CD4-positive, alpha-beta T cell treated with Interleukin-4 for 1 hour (primary cell): ENCODE measurements at regions not wholly inside any gene's neighbourhood (a gene's known extent, or its start where the extent isn't known, plus 50 kb on each side); places are given as distances from the start of the nearest gene placed in this dataset.

Experiments used
- DNase-seq, 2 donors: peaks; one replicate each; pipeline ENCODE4 v3.0.0-alpha.2; 2020 to 2022

GRCh38 chr7:136664537-136664936 lies 203.9 kb upstream of the CHRM2 start:
- no peak for DNase-seq

DNA sequence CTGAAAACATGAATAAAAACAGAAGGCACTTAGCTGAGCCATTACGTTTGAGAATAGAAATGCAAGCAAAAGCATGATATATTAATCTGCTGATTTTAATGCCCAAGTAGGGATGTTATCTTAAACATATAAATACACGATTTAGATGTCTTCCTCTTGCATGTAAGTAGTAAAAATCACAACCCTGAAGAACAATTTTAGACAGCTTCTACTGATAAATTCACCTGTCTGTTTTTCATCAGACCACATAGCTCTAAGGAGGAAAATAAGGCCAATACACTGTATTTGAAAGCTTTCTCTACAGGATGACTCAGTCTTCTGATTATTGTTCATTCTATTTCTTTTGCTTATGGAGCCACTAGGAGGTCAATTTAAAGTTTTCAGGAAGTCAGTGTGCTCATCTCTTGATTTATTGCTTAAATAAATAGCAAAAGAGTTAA lies 210.9 kb upstream of the CHRM2 start:
- no peak for DNase-seq

DNA sequence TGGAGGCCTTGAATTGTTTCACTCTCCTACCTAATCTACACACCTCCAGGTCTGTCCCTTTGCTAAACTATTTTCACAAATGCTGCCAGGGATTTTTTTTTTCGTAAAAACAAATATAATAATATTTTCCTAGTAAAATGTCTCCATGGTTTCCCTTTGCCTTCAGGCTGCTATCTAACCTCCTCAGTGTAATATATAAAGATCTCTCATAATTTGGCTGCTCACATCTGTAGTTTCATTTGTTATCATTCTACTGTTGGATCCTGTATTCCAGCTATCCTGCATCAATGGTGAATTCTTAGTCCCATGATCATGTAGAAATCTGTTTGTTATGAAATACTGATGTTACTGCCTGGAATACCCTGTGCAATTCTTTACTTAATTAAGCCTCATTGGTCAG lies 211.9 kb upstream of the CHRM2 start:
- DNase-seq = no peak

- DNase-seq = no peak
Measured at GRCh38 chr7:136655414-136655813, 213.0 kb upstream of the CHRM2 start.

- no peak for DNase-seq
Measured at GRCh38 chr7:136654406-136654805, 214.0 kb upstream of the CHRM2 start.

DNA sequence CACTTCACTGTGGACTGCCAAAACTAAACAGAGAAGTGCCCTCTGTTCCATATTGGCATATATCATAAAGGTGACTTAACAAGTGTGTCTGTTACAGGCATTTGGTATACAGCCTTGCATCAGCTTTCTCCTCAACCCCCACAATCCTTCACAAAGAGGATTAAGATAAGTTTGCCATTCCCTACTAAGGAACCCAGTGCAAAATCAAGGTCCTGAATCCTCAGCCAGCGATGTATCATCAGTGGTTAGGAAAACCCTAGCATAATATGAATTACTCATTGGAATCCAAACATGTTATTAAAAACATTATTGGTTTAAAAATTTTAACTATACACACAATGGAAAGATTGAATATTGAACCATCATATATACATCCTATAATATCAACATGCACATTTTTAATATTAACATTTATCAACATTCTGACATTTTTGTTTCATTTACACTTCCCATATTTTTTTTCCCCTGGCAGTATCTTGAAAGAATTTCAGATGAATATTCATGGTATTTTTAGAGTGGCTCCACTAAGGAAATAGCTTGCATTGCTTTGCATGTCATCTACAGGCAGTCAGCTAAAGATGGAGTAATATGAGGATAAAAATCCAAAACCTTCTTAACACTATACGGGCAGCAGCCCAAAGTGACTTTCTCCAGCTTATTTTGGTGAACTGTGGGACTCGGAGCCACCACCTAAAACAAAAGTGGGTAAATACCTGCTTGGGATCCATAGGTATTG lies 215.6 kb upstream of the CHRM2 start:
- DNase-seq = no peak

DNA sequence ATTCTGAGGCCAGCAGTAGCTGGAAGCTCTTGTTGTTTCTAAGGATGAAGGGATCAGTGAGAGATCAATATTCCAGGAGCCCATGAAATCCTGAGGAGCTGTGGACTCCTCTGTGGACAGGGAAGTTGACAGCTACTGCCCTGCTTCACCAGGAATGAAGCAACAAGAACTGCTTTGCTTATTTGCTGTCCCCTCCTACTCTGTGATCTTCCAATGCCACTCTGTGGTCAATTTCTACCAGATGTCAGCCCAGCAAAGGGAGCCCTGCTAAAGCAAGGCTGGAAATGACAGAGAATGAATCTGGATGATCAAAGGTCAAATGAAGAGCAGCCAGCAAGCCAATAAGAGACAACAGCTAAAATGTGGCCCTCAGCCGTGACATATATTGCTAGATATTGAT lies 227.5 kb upstream of the CHRM2 start:
- DNase-seq = no peak

GRCh38 chr7:136637813-136638212 lies 230.6 kb upstream of the CHRM2 start:
- no peak for DNase-seq

- no peak for DNase-seq
Measured at GRCh38 chr7:136635751-136636150, 232.7 kb upstream of the CHRM2 start.

GRCh38 chr7:136618818-136619217 lies 249.6 kb upstream of the CHRM2 start:
- no peak for DNase-seq

DNA sequence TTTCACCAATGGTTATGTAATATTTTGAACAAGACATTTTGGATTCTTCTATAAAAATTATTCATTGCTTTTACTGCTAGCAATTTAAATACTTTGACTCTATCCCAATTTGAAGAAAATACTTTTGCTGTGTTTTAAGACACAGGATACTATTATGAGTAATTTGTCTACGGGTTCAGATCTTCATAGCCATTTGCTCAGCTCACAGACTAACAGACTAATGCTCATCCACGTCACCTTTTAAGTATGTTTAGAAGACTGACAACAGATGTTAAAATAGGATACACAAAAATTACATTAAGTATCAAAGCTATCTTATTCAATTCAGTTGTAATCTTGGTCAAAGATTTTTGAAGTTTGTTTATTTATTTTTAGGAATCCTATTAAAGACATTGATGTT lies 251.3 kb upstream of the CHRM2 start:
- DNase-seq = no peak

DNA sequence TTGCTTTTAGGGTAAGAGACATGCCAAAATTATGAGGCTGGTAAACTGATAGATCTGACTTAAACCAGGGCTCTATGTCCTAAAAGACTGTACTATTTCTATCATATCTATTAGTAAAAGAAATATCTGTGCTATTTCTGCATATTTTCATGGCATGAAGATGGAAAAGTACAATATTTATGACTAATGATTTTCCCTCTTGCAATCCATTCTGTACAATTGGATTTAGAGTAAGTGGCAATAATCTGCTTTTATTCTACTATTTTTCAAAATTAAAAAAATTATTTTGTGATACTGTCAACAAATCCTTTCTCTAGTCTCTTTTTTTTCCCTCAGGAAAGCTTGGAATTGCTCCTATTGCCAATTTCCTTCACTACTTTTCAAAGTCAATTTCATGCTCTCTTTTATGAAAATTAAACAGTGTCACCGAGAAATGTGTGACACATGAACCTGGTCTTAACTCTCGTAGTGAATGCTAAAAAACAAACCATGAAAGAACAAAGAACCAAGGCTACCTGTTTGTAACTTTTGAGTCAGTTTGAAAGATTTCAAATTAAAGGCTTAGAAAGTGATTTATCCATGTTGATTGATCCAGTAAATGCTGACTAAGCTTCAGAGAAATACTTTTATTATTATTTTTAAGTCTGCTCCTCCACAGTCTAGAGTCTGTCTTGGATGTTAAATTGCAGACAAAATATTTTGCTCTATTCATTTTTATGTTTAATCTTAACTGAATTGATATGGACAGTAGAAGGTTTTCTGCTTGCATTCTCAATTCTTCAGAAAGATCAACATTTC lies 262.7 kb upstream of the CHRM2 start:
- no peak for DNase-seq

DNA sequence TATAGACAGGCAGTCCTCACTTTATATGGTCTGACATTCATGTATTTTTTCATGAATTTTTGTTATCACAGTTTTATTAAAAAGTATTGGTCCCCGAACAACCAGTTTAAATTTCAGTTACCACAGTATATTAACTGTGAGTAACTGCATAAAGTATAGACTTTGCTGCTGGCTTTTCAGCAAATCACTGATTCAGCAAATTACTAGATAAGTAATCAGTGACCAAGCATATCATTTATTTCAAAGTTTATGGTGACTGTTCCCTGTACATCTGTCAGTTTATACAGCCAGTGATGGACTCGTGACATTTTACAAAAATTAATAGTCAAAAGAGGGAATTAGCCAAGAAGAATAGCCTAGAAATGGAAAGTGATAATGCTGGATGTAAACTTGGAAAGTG lies 266.7 kb upstream of the CHRM2 start:
- no peak for DNase-seq

GRCh38 chr7:136600475-136600874 lies 268.0 kb upstream of the CHRM2 start:
- DNase-seq = no peak

DNA sequence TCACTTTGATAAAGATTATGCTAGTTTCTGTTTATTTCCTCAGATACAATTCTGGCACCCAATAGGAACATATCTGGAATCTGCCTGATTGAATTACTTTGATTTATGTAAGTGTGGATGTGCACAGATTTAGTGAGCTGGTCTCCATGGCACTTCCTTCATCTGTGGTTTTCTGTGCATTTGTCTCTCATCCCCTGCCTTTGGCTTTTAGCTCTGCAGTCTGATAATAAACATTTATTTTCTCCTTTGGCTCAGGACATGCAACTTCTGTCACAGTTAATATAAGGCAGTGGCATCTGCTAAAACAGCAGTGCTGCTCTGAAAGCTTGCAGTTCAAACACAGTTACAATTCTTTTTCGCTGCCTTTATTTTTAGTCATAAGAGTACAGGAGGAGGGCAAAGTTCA lies 273.7 kb upstream of the CHRM2 start:
- no peak for DNase-seq

DNA sequence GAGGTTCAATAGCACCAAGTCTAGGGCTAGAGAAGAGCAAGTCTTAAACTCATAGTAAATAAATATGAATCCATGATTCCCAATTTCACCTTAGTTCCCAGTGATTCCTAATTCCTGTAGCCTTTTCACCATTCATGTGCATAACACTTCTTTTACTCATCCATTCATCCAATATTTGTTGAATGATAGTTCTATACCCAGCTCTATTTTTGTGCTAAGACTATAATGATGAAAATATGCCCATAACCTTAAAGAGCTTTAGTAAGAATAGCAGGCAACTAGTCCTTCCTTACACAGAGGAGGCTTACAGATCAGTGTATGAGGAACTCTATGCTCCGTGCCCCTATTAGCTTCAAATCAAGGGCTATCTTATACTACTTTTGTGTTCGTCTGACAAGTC lies 280.2 kb upstream of the CHRM2 start:
- DNase-seq = no peak

DNA sequence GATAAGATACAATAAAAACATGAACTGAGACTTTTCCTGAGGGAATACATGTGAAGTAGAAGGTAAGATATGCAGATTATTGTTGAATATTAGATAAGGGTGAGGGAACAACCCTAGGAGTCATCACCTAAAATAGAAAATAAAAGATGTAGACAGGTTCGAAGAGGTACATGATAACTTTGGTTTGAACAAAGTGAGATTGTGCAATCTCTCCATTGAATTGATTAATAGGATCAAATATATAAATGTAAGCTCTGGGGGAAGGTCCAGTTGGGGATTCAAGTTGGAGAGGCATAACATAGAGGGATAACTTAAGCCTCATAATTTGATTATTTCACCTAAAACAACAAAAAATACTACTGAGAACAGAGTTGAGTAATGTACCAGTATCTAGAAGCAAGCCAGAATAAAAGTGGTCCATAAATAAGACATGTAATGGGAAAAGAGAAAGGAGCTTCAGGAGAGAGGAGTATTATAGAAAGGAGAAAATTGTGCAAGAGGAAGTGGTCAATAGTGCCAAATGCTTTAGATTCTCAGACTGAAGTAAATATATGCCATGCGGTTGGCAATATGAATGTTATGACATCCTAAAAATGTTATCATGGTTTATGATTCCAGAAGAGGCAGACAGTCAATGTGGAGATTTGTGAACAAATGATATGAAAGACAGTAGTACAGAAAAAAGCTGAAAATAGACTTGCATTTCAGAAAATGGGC lies 282.3 kb upstream of the CHRM2 start:
- no peak for DNase-seq

GRCh38 chr7:136566491-136566890 lies 302.0 kb upstream of the CHRM2 start:
- DNase-seq = no peak

GRCh38 chr7:136555933-136556332 lies 312.5 kb upstream of the CHRM2 start:
- no peak for DNase-seq

DNA sequence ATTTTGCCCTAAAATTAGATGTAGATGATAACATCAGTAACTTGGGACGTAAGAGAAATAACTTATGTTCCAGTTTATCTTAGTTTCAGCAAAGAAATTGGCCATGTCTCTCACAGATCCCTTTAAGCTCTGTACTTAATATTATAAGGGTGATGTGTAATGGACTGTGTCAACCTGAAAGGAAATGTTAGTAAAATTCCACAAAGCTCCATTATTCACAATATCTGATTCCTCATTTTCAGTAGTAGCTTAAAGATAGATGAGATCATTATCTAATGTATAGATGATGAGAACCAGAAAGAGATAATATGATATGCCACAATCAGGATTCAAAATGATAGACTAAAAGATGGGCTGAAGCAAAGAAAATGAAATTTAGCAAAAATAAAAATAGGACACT lies 316.8 kb upstream of the CHRM2 start:
- no peak for DNase-seq

DNA sequence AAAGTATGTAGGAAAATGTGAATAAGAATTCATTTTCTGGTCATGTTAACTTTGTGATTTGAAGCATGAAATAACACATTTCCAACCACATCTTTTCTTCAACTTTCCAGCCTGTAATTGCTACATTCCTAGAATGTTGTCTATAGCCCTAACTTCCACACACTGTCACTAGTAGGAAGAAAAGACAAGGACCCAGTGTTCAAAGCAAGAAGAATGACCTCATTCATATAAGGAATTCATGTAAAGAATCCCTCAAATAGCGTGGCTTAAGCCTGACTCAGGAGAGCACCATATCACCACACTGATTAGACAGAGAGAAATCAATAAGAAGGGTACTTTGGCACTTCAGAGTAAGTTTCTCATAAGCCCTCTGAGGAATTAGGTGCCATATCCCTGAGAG lies 318.7 kb upstream of the CHRM2 start:
- DNase-seq = no peak

GRCh38 chr7:136533732-136534131 lies 334.7 kb upstream of the CHRM2 start:
- no peak for DNase-seq

DNA sequence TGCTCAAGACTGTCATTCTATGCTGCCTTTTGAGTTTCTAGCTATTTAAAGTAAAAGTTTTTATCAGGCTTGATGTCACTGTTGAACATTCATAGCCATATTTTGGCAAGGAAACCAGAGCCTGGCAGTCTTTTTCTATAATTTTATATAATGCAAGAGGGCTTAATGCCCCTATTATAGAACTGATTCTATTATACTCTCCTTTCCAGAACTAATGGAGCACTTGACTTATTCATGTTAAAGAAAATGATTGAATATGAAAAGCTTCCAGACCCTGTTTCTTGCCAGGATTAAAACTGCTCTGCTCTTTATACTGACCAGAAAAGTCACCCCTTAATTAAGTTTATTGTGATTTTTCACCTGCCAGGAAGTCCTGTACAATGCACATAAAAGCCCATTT lies 337.6 kb upstream of the CHRM2 start:
- DNase-seq = no peak

GRCh38 chr7:136528329-136528728 lies 340.1 kb upstream of the CHRM2 start:
- DNase-seq = no peak
